IMR-90 (cell line): ENCODE measurements at regions not wholly inside any gene's neighbourhood (a gene's known extent, or its start where the extent isn't known, plus 50 kb on each side); places are given as distances from the start of the nearest gene placed in this dataset.
A peak's percentile ranks its signal among the peaks of the same experiment; 100 is the strongest.

Experiments used
- ATAC-seq: fragments of 200-7000 bp; cut with Tn5 transposase; 2 replicates; pipeline ENCODE4 v1.9.1; 2020; ENCODE audit warnings: low read depth, mild to moderate bottlenecking, moderate library complexity
- BruUV-seq: library from RNA; stranded (reverse); fragments of 400-500 nt; replicated peaks from 2 replicates; lab custom pipeline; 2021; lab: Mats Ljungman, UMichigan
- CTCF ChIA-PET: fragments of 300-600 bp; formaldehyde crosslinking; extraction: SDS; loops from one replicate; lab custom pipeline; 2021; ENCODE audit warnings: antibody characterized with exemption; lab: Yijun Ruan, JAX
- POLR2A ChIA-PET: fragments of 300-600 bp; sonication (Branson Sonifier 250); formaldehyde crosslinking; loops from one replicate; lab custom pipeline; 2022; ENCODE audit warnings: antibody characterized with exemption; ENCODE audit not compliant: unreplicated experiment; lab: Charles Lee
- DNase-seq: peaks from one replicate; pipeline ENCODE4 v3.0.0; 2013
- H2AFZ ChIP-seq: replicated peaks from 2 replicates; pipeline ENCODE3; 2013; ENCODE audit warnings: low read length, mild to moderate bottlenecking; ENCODE audit not compliant: poor library complexity
- H2AK5ac ChIP-seq: 2 replicates; pipeline ENCODE4 v1.6.1; 2013; ENCODE audit warnings: low read depth, low read length, inconsistent platforms
- H2AK9ac ChIP-seq: replicated peaks from 2 replicates; pipeline ENCODE3; 2013; ENCODE audit warnings: mild to moderate bottlenecking, low read depth, low read length, moderate library complexity; ENCODE audit not compliant: poor library complexity
- H2BK120ac ChIP-seq: 2 replicates; pipeline ENCODE4 v1.6.1; 2013; ENCODE audit warnings: low read depth, low read length, inconsistent platforms
- H2BK15ac ChIP-seq: 3 replicates; pipeline ENCODE4 v1.6.1; 2013; ENCODE audit warnings: low read depth, low read length, inconsistent platforms
- H2BK20ac ChIP-seq: 2 replicates; pipeline ENCODE4 v1.6.1; 2013; ENCODE audit warnings: low read depth, mild to moderate bottlenecking, inconsistent platforms, low read length, moderate library complexity
- H2BK5ac ChIP-seq: 2 replicates; pipeline ENCODE4 v1.6.1; 2013; ENCODE audit warnings: mild to moderate bottlenecking, low read depth, low read length, inconsistent platforms; ENCODE audit not compliant: poor library complexity, severe bottlenecking
- H3K14ac ChIP-seq: replicated peaks from 2 replicates; pipeline ENCODE4 v1.6.1; 2013; ENCODE audit warnings: low read depth, low read length, inconsistent platforms
- H3K18ac ChIP-seq: 2 replicates; pipeline ENCODE4 v1.6.1; 2013; ENCODE audit warnings: low read depth, low read length, control low read depth
- H3K23ac ChIP-seq: 2 replicates; pipeline ENCODE4 v1.6.1; 2013; ENCODE audit warnings: low read depth, low read length, inconsistent platforms
- H3K27ac ChIP-seq: 2 replicates; pipeline ENCODE4 v1.5.1; 2013; ENCODE audit warnings: mild to moderate bottlenecking, control low read depth, low read length; ENCODE audit not compliant: insufficient read depth
- H3K27me3 ChIP-seq: 2 replicates; pipeline ENCODE4 v1.6.1; 2013; ENCODE audit warnings: low read length; ENCODE audit not compliant: control insufficient read depth, insufficient read depth
- H3K36me3 ChIP-seq: 2 replicates; pipeline ENCODE4 v1.6.1; 2013; ENCODE audit warnings: low read length, mixed read lengths; ENCODE audit not compliant: control insufficient read depth, insufficient read depth
- H3K4ac ChIP-seq: 2 replicates; pipeline ENCODE4 v1.6.1; 2013; ENCODE audit warnings: low read depth, low read length, inconsistent platforms
- H3K4me1 ChIP-seq: 2 replicates; pipeline ENCODE4 v1.6.1; 2013; ENCODE audit warnings: low read length, mixed read lengths; ENCODE audit not compliant: control insufficient read depth, insufficient read depth
- H3K4me2 ChIP-seq: 2 replicates; pipeline ENCODE4 v1.6.1; 2013; ENCODE audit warnings: low read depth, mild to moderate bottlenecking, control low read depth, low read length, moderate library complexity
- H3K4me3 ChIP-seq: 2 replicates; pipeline ENCODE4 v1.5.1; 2013; ENCODE audit warnings: low read depth, mild to moderate bottlenecking, control low read depth, low read length, moderate library complexity; ENCODE audit not compliant: insufficient read depth
- H3K56ac ChIP-seq: 2 replicates; pipeline ENCODE4 v1.6.1; 2013; ENCODE audit warnings: low read length, inconsistent platforms; ENCODE audit not compliant: insufficient read depth; ENCODE audit errors: extremely low read depth
- H3K79me1 ChIP-seq, 2 experiments: 2 replicates each; pipeline ENCODE4 v1.6.1; 2013; ENCODE audit warnings: low read length in 2 of 2, inconsistent platforms in 1 of 2, low read depth in 1 of 2
- H3K9ac ChIP-seq: 2 replicates; pipeline ENCODE4 v1.6.1; 2013; ENCODE audit warnings: low read depth, low read length, control low read depth
- H3K9me1 ChIP-seq: 2 replicates; pipeline ENCODE4 v1.6.1; 2013; ENCODE audit warnings: low read length, inconsistent platforms; ENCODE audit not compliant: insufficient read depth
- H3K9me3 ChIP-seq: 2 replicates; pipeline ENCODE4 v1.6.1; 2013; ENCODE audit warnings: low read length; ENCODE audit not compliant: control insufficient read depth, insufficient read depth
- H4K20me1 ChIP-seq: 2 replicates; pipeline ENCODE4 v1.6.1; 2013; ENCODE audit warnings: low read length, inconsistent platforms; ENCODE audit not compliant: insufficient read depth
- H4K5ac ChIP-seq: 2 replicates; pipeline ENCODE4 v1.6.1; 2013; ENCODE audit warnings: mild to moderate bottlenecking, low read depth, low read length, control low read depth
- H4K8ac ChIP-seq, 2 experiments: 2 replicates each; pipeline ENCODE4 v1.6.1; 2013; ENCODE audit warnings: low read depth in 2 of 2, low read length in 2 of 2, control low read depth in 1 of 2, inconsistent platforms in 1 of 2
- H4K91ac ChIP-seq: 2 replicates; pipeline ENCODE4 v1.6.1; 2013; ENCODE audit warnings: low read depth, low read length, inconsistent platforms; ENCODE audit not compliant: insufficient read depth
- BHLHE40 ChIP-seq: fragments of 150-350 bp; IDR thresholded peaks from 2 replicates; pipeline ENCODE4 v1.6.1; 2016; ENCODE audit warnings: mild to moderate bottlenecking, low read depth, low read length
- CEBPB ChIP-seq: IDR thresholded peaks from 2 replicates; pipeline ENCODE4 v1.6.1; 2012; ENCODE audit warnings: low read depth, low read length, improper control_type of control experiment
- CHD1 ChIP-seq: IDR thresholded peaks from 2 replicates; pipeline ENCODE4 v1.6.1; 2012; ENCODE audit warnings: low read depth, low read length, improper control_type of control experiment
- CTCF ChIP-seq: conservative IDR thresholded peaks from 2 replicates; pipeline ENCODE4 v1.5.1; 2012; ENCODE audit warnings: mild to moderate bottlenecking, low read depth, low read length, improper control_type of control experiment
- FOS ChIP-seq: fragments of 150-350 bp; IDR thresholded peaks from 2 replicates; pipeline ENCODE4 v1.6.1; 2016; ENCODE audit warnings: low read depth, low read length
- MAFK ChIP-seq: IDR thresholded peaks from 2 replicates; pipeline ENCODE4 v1.6.1; 2012; ENCODE audit warnings: low read depth, low read length, improper control_type of control experiment
- MAZ ChIP-seq: IDR thresholded peaks from 2 replicates; pipeline ENCODE4 v1.6.1; 2012; ENCODE audit warnings: low read depth, mild to moderate bottlenecking, low read length, improper control_type of control experiment, moderate library complexity, borderline replicate concordance
- MXI1 ChIP-seq: IDR thresholded peaks from 2 replicates; pipeline ENCODE4 v1.6.1; 2012; ENCODE audit warnings: low read depth, mild to moderate bottlenecking, low read length, moderate library complexity, borderline replicate concordance
- NFE2L2 ChIP-seq: fragments of 150-350 bp; IDR thresholded peaks from 2 replicates; pipeline ENCODE4 v1.6.1; 2016; ENCODE audit warnings: low read depth, mild to moderate bottlenecking, low read length
- RCOR1 ChIP-seq: IDR thresholded peaks from 2 replicates; pipeline ENCODE4 v1.6.1; 2012; ENCODE audit warnings: mild to moderate bottlenecking, low read length, improper control_type of control experiment; ENCODE audit not compliant: insufficient replicate concordance
- RFX5 ChIP-seq: IDR thresholded peaks from 2 replicates; pipeline ENCODE4 v1.8.0; 2012; ENCODE audit warnings: low read depth, mild to moderate bottlenecking, low read length, moderate library complexity
- SMC3 ChIP-seq: fragments of 150-350 bp; IDR thresholded peaks from 2 replicates; pipeline ENCODE4 v1.6.1; 2016; ENCODE audit warnings: low read depth, mild to moderate bottlenecking, antibody characterized with exemption, low read length, moderate library complexity
- USF2 ChIP-seq: fragments of 150-350 bp; IDR thresholded peaks from 2 replicates; pipeline ENCODE4 v1.6.1; 2017; ENCODE audit warnings: mild to moderate bottlenecking, antibody characterized with exemption, low read length, low read depth
- WGBS, 2 experiments: methylation state at CpG; one replicate each; pipeline versions ENCODE4 v1.1.5 to v1.1.7; 2013; ENCODE audit warnings: missing lambda C conversion rate in 2 of 2; ENCODE audit not compliant: insufficient read length in 1 of 2; ENCODE audit errors: extremely low coverage in 2 of 2; 5-methylcytosine and 5-hydroxymethylcytosine counted together
- dilution Hi-C: fragments of 300-500 bp; cut with HindIII; formaldehyde crosslinking; loops from one replicate; pipeline ENCODE4 v1.14.3; 2018; ENCODE audit warnings: low sequenced_read_pairs; ENCODE audit not compliant: unreplicated experiment
- in situ Hi-C: fragments of 300-500 bp; cut with MboI; formaldehyde crosslinking; loops from 3 replicates; pipeline ENCODE4 v1.14.3; 2019; ENCODE audit warnings: low sequenced_read_pairs, inconsistent platforms, mixed read lengths
- intact Hi-C: fragments of 100-400 bp; cut with micrococcal nuclease; formaldehyde crosslinking; loops from 2 replicates; pipeline ENCODE4 v1.10.0; 2022
- TF ChIP-seq, protein P1 (sequence below): fragments of 150-350 bp; IDR thresholded peaks from 2 replicates; pipeline ENCODE4 v1.6.1; 2016; ENCODE audit warnings: low read depth, mild to moderate bottlenecking, low read length, moderate library complexity, borderline replicate concordance

- Histone ChIP-seq H3K23ac (no peak overlapping the region), H4K8ac (peak overlapping the region in 1 of 2 experiments; percentile 11; a peak in 1 of 4 replicates), H2BK5ac (peak overlapping the region; percentile 90), H4K91ac (no peak overlapping the region), H2BK20ac (no peak overlapping the region), H3K27me3 (no peaks in the 10 kb centered on the region), H2BK15ac (no peak overlapping the region), H3K9ac (no peak overlapping the region), H3K9me3 (no peaks in the 10 kb centered on the region), H3K4me2 (peak overlapping the region; percentile 71), H3K56ac (no peak overlapping the region), H2AFZ (no peak overlapping the region), H3K14ac (no peak overlapping the region), H4K5ac (peak overlapping the region; percentile 43; the same call in 1 of the 2 replicates), H3K4me1 (peaks cover 9% of the 10 kb centered on the region), H3K9me1 (no peaks in the 10 kb centered on the region), H3K27ac (peak overlapping the region; percentile 80), H3K79me1 (no peaks in the 10 kb centered on the region), H4K20me1 (no peaks in the 10 kb centered on the region), H2AK9ac (no peak overlapping the region), H2AK5ac (no peak overlapping the region), H2BK120ac (0 out of 2 replicates have a peak overlapping the region, but pooled peaks have one; percentile 40), H3K36me3 (no peaks in the 10 kb centered on the region), H3K4me3 (no peak overlapping the region), H3K18ac (peak overlapping the region; percentile 91), H3K4ac (peak overlapping the region; percentile 9; the same call in 1 of the 2 replicates)
- in situ Hi-C loops: no loop called here
- DNase-seq (peak; percentile 93), ATAC-seq (peak; percentile 79)
- ChIA-PET POLR2A (no interaction called here), CTCF (no interaction called here)
- WGBS, 2 experiments: no CpG with 5 or more reads among the region's 3 CpGs
- intact Hi-C loops: no loop called here
- TF ChIP-seq SMC3 (no peak), BHLHE40 (no peak), CTCF (no peak), NFE2L2 (no peak), MAFK (no peak), RCOR1 (no peak), CEBPB (peak; percentile 89), MXI1 (no peak), FOS (peak; percentile 34; the same call in 1 of the 2 replicates), CHD1 (no peak), USF2 (no peak; the same call in 1 of the 2 replicates), RFX5 (no peak), MAZ (no peak)
- TF ChIP-seq, protein P1, sequence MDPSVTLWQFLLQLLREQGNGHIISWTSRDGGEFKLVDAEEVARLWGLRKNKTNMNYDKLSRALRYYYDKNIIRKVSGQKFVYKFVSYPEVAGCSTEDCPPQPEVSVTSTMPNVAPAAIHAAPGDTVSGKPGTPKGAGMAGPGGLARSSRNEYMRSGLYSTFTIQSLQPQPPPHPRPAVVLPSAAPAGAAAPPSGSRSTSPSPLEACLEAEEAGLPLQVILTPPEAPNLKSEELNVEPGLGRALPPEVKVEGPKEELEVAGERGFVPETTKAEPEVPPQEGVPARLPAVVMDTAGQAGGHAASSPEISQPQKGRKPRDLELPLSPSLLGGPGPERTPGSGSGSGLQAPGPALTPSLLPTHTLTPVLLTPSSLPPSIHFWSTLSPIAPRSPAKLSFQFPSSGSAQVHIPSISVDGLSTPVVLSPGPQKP: no peak
- dilution Hi-C loops: no loop called here
- BruUV-seq: no TSS peak
These were observed 518.6 kb upstream of the ZP4 start for GRCh38 chr1:238409191-238409850.
